Glomerular visceral epithelial cell (primary cell): ENCODE measurements at regions not wholly inside any gene's neighbourhood (a gene's known extent, or its start where the extent isn't known, plus 50 kb on each side); places are given as distances from the start of the nearest gene placed in this dataset.
"Not testable (repeated sequence)": the region's sequence is repeated elsewhere in the genome, so short reads cannot be mapped to it uniquely, and the experiment has no call there.

Source experiments
- DNase-seq: peaks from one replicate; pipeline ENCODE4 v3.0.0-alpha.2; 2016; ENCODE audit errors: extremely low spot score

GRCh38 chr6:12613811-12614210 is 102.8 kb upstream of the PHACTR1 start:
- no peak for DNase-seq

GRCh38 chr6:12614456-12614855 is 102.1 kb upstream of the PHACTR1 start:
- DNase-seq: no peak

- no peak for DNase-seq
Observed at GRCh38 chr6:12618296-12618695, 98.3 kb upstream of the PHACTR1 start.

GRCh38 chr6:12621754-12622153 is 94.8 kb upstream of the PHACTR1 start:
- DNase-seq: no peak

GRCh38 chr6:12622566-12622965 is 94.0 kb upstream of the PHACTR1 start:
- DNase-seq: no peak

GRCh38 chr6:12624142-12624837 is 92.3 kb upstream of the PHACTR1 start:
- no peak for DNase-seq

- DNase-seq: no peak
Observed at GRCh38 chr6:12627053-12627452, 89.5 kb upstream of the PHACTR1 start.

GRCh38 chr6:12628327-12628726 is 88.2 kb upstream of the PHACTR1 start:
- no peak for DNase-seq

GRCh38 chr6:12633746-12634145 is 82.8 kb upstream of the PHACTR1 start:
- not testable (repeated sequence) for DNase-seq

GRCh38 chr6:12635375-12635774 is 81.2 kb upstream of the PHACTR1 start:
- DNase-seq: no peak

- DNase-seq: no peak
Observed at GRCh38 chr6:12635813-12636212, 80.8 kb upstream of the PHACTR1 start.

GRCh38 chr6:12636336-12636735 is 80.2 kb upstream of the PHACTR1 start:
- DNase-seq: no peak

GRCh38 chr6:12637960-12638641 is 78.5 kb upstream of the PHACTR1 start:
- DNase-seq: peak; percentile 63

GRCh38 chr6:12640438-12640837 is 76.1 kb upstream of the PHACTR1 start:
- DNase-seq: no peak

- DNase-seq: not testable (repeated sequence)
Observed at GRCh38 chr6:12641785-12642184, 74.8 kb upstream of the PHACTR1 start.

GRCh38 chr6:12645941-12646340 is 70.6 kb upstream of the PHACTR1 start:
- no peak for DNase-seq

- no peak for DNase-seq
Observed at GRCh38 chr6:12648171-12648570, 68.4 kb upstream of the PHACTR1 start.

GRCh38 chr6:12649325-12649724 is 67.2 kb upstream of the PHACTR1 start:
- no peak for DNase-seq

- DNase-seq: no peak
Observed at GRCh38 chr6:12653486-12653885, 63.1 kb upstream of the PHACTR1 start.

- no peak for DNase-seq
Observed at GRCh38 chr6:12654107-12654506, 62.5 kb upstream of the PHACTR1 start.

GRCh38 chr6:12654514-12654913 is 62.1 kb upstream of the PHACTR1 start:
- DNase-seq: no peak

GRCh38 chr6:12656906-12657305 is 59.7 kb upstream of the PHACTR1 start:
- DNase-seq: no peak

- no peak for DNase-seq
Observed at GRCh38 chr6:12657884-12658283, 58.7 kb upstream of the PHACTR1 start.
